HL-60 (cell line): ENCODE measurements at regions not wholly inside any gene's neighbourhood (a gene's known extent, or its start where the extent isn't known, plus 50 kb on each side); places are given as distances from the start of the nearest gene placed in this dataset.

Experiments
- CTCF ChIP-seq: IDR thresholded peaks from one replicate; pipeline ENCODE4 v1.5.1; 2011; ENCODE audit warnings: low read length, control low read depth, inconsistent platforms; ENCODE audit not compliant: insufficient read depth
- GABPA ChIP-seq: IDR thresholded peaks from 2 replicates; pipeline ENCODE4 v1.6.1; 2012; ENCODE audit warnings: low read depth

GRCh38 chr5:44632344-44632743 lies 176.4 kb upstream of the MRPS30 start:
- TF ChIP-seq GABPA (no peak), CTCF (no peak)
